Fibroblast of lung (primary cell): ENCODE measurements at regions not wholly inside any gene's neighbourhood (a gene's known extent, or its start where the extent isn't known, plus 50 kb on each side); places are given as distances from the start of the nearest gene placed in this dataset.

Experiments used
- EZH2 ChIP-seq: IDR thresholded peaks from 2 replicates; pipeline ENCODE4 v1.5.1; 2012; ENCODE audit warnings: low read length, control low read depth, mild to moderate bottlenecking; ENCODE audit errors: missing control alignments
- TF ChIP-seq, protein P1 (sequence below), 2 donors: IDR thresholded peaks in 1 of 2; conservative IDR thresholded peaks in 1 of 2; 1 replicate in 1 of 2; 2 replicates in 1 of 2; pipeline ENCODE4 v1.5.1; 2011 to 2012; ENCODE audit warnings: low read length in 2 of 2, control low read depth in 1 of 2, inconsistent platforms in 1 of 2, low read depth in 1 of 2, mild to moderate bottlenecking in 1 of 2

DNA sequence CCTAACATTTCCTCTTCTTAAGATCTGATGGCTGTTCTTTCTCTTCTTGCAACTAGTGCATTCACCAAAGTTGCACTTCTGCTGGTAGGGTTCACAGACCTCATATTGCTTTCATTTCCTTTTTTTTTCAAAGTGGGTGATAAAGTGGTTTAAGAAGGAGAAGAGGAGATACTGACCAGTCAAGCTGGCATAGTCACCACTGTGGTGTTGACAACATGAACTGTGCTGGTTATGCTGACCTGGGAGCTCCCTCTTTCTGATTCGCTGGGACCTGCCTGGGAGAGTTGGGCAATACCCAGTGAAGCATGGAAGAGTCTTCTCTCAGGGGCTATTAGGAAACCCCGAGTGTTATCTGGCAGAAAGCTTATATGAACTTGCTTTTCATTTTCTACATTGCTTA, 222.9 kb downstream of the SLITRK5 start:
- TF ChIP-seq, protein P1, sequence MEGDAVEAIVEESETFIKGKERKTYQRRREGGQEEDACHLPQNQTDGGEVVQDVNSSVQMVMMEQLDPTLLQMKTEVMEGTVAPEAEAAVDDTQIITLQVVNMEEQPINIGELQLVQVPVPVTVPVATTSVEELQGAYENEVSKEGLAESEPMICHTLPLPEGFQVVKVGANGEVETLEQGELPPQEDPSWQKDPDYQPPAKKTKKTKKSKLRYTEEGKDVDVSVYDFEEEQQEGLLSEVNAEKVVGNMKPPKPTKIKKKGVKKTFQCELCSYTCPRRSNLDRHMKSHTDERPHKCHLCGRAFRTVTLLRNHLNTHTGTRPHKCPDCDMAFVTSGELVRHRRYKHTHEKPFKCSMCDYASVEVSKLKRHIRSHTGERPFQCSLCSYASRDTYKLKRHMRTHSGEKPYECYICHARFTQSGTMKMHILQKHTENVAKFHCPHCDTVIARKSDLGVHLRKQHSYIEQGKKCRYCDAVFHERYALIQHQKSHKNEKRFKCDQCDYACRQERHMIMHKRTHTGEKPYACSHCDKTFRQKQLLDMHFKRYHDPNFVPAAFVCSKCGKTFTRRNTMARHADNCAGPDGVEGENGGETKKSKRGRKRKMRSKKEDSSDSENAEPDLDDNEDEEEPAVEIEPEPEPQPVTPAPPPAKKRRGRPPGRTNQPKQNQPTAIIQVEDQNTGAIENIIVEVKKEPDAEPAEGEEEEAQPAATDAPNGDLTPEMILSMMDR (conservative IDR thresholded peaks at IDR 0.05 in 1 of 2, IDR thresholded peaks at IDR 0.05 in 1 of 2; ENCODE audit: low read depth in 1 of 2, low read length in 2 of 2): no peak
- TF ChIP-seq EZH2: no peak
